ENCODE measurements at regions not wholly inside any gene's neighbourhood (a gene's known extent, or its start where the extent isn't known, plus 50 kb on each side); places are given as distances from the start of the nearest gene placed in this dataset.
"Not testable (repeated sequence)": the region's sequence is repeated elsewhere in the genome, so short reads cannot be mapped to it uniquely, and the experiment has no call there.

- no peak for DNase-seq
Measured at GRCh38 chr2:190005513-190005912, 57.0 kb downstream of the MSTN start.

GRCh38 chr2:189999661-190000060 lies 62.9 kb downstream of the MSTN start:
- no peak for DNase-seq

GRCh38 chr2:189998665-189999064 lies 63.9 kb downstream of the MSTN start:
- DNase-seq = not testable (repeated sequence)

GRCh38 chr2:189997016-189997415 lies 65.5 kb downstream of the MSTN start:
- DNase-seq = no peak

GRCh38 chr2:189995679-189996078 lies 66.8 kb downstream of the MSTN start:
- DNase-seq = no peak

DNA sequence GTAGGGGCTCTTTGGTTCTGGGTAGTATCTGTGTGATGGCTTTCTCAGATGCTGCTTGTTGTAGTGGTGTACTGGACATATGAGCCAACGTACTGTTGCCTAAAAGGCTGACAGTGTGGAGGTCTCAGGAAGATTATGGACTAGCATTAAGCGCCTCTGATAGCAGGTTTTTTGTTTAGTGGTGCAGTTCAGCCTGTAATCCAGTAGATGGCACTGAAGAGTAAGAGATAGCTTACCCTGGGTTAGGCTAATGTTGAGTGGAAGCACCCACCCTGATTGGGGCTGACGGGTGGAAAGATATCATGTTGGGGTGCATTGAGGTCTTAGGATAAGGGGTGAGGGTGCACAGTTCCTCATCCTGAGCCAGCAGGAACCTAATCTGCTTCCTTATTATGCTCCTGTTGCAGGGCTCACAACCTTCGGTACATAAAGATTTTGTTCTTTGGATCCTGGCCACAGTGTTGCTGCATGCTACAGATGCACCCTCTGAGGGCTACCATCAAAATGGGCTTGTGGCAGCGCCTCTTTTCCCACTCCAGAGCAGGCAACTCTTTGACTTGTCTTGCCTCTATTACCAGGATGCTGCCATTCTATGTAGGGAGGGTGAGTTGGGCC lies 79.6 kb downstream of the MSTN start:
- no peak for DNase-seq

DNA sequence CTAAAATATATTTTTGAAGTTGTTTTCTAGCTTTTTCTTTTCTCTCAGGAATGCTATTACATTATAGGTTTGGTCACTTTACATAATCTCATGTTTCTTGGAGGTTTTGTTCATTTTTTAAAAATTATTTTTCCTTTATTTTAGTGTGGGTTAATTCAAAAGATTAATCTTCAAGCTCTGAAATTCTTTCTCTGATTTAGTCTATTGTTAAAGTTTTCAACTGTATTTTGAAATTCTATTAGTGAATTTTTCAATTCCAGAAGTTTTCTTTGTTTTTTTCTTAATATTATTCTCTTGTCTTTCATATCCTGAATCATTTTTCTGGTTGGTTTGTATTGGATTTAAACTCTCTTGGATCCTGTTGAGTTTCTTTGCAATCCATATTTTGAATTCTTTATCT lies 80.4 kb downstream of the MSTN start:
- no peak for DNase-seq

GRCh38 chr2:189976488-189976887 lies 86.0 kb downstream of the MSTN start:
- DNase-seq = not testable (repeated sequence)

GRCh38 chr2:189960346-189960745 lies 102.2 kb downstream of the MSTN start:
- DNase-seq = peak; percentile 18

DNA sequence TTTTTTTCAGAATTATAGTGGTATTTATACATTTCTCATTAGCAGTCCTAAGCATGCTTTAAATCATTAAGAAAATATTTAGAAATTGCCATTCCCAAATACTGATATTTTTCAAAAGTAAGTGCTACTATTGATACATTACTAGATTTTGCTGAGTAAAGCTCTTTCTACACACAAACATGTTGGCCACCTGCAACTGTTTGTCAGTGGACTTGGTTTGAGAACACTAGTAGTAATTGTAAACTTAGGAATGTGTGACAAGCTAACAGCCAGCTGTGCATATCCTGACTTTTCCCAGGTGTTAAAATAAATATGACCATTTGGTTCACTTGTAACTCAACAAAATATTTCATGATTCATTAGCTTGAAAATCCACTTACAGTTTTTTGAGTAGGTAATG lies 103.1 kb downstream of the MSTN start:
- DNase-seq = no peak

GRCh38 chr2:189954989-189955388 lies 107.5 kb downstream of the MSTN start:
- no peak for DNase-seq

DNA sequence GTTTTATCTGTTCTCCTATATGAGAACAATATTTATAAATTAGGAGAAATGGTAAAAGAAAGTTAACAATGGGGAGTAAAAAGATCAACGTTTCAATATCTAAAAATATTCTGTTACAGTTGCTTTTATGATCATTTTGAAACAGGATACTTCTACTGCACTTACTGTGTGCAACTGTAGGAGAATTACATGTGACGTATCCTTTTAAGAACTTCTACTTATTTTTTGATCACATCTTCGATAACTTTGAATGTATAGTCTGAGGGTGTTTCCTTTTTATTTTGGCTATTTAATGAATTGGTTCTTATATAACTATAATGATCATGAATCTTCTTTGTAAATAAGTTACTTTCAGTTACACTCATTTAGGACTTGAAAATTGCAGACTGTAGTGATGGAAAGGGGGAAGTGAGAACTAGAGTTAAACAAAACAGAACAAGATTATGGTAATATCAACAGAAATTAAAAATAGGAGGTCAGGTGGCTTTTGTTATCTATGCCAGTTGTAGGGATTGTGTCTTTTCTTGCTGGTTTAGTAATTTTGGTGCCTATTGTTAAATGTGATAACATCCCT lies 109.9 kb downstream of the MSTN start:
- no peak for DNase-seq

DNA sequence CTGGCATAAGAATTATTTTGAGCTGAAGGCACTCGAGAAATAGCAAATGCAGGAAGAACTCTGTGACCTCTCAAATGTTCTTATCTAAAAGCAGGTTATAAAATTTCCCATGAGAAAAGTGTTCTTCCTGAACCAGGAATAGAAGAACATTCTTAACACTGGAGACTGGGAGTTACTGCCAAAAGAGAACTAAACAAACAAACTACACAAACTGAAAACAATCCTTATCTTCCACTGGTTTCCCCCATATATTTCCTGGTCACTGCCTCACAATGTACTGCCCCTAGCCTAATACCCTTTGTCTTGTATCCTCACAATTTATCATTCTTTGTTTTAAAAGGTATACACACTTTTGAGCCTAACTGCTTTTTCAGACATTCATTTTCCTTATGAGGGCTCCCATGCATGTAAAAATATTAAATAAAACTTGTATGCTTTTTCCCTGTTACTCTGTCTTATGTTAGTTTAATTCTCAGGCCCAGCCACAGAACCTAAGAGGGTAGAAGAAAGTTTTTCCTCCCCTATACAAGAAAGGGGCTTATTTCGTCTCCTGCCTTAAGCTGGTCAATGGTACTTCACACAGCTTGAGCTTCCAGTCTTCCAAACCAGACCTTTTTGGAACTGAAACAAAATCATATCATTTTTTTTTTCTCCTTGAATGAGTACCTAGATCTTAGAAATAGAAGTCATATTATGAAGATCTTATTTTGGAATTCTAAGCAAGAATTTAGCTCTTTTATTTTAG lies 110.6 kb downstream of the MSTN start:
- no peak for DNase-seq

- DNase-seq = no peak
Measured at GRCh38 chr2:189943009-189943408, 119.5 kb downstream of the MSTN start.

- no peak for DNase-seq
Measured at GRCh38 chr2:189940913-189941312, 121.6 kb downstream of the MSTN start.

GRCh38 chr2:189937691-189938090 lies 124.8 kb downstream of the MSTN start:
- DNase-seq = no peak

DNA sequence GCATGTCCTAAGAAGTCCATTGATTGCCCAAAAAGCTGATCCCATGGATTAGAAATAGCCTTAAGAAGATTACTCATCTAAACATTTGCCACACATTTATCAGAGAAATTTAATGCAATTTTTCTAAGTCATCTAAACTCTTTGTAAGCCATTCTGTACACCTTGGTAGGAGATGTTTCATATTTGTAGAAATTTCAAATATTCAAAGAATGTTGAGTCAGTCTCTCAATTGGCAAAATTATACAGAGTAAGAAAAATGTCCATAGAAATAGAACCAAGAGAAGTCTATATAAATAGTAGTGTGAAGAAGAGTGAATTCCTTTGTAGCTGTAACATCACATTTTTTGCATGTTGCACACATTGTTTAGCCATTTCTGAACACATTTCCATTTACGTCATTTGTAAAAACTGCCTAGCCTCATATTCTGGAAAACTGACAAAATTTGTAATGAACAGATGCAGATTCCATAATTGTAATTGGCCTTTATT lies 128.6 kb downstream of the MSTN start:
- peak; percentile 3 for DNase-seq

DNA sequence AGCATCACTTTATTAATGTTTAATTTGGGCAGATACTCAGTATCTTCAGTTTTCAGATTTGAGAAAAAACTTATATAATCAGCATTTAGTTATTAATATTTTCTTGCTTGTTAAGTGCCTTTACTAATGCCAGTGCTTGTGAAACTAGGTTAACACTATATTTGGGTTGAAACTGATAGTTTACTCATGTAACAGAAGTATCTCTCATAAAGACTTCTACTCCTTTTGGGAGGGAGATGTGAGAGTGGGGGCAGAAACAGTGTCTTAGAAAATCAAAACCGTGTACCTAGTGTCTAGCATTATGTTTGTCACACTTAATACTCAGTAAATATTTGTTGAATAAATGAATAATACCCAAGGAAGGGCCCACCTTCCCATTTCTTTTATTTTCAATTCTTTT lies 129.5 kb downstream of the MSTN start:
- no peak for DNase-seq

- no peak for DNase-seq
Measured at GRCh38 chr2:189927823-189928222, 134.7 kb downstream of the MSTN start.
